Sigmoid colon (tissue), 6 donors: ENCODE measurements at regions not wholly inside any gene's neighbourhood (a gene's known extent, or its start where the extent isn't known, plus 50 kb on each side); places are given as distances from the start of the nearest gene placed in this dataset.

Experiments
- DNase-seq: peaks from one replicate; pipeline ENCODE4 v3.0.0-alpha.2; 2019
- H3K27ac ChIP-seq, 4 donors: fragments of 200-600 bp; sonication (generic); one replicate each; pipeline ENCODE4 v1.5.1; 2016 to 2019; ENCODE audit warnings: mild to moderate bottlenecking in 1 of 4
- H3K27me3 ChIP-seq, 3 donors: fragments of 200-600 bp; sonication (generic); one replicate each; pipeline ENCODE4 v1.5.1; 2019; ENCODE audit warnings: mild to moderate bottlenecking in 1 of 3
- H3K36me3 ChIP-seq, 4 donors: fragments of 200-600 bp; sonication (generic); one replicate each; pipeline ENCODE4 v1.5.1; 2016 to 2019
- H3K4me1 ChIP-seq, 4 donors: fragments of 200-600 bp; sonication (generic); one replicate each; pipeline ENCODE4 v1.5.1; 2017 to 2019
- H3K4me3 ChIP-seq, 4 donors: fragments of 200-600 bp; sonication (generic); one replicate each; pipeline ENCODE4 v1.5.1; 2017 to 2019; ENCODE audit warnings: mild to moderate bottlenecking in 2 of 4, moderate library complexity in 1 of 4
- H3K9me3 ChIP-seq, 4 donors: fragments of 200-600 bp in 3 of 4; sonication (generic) in 3 of 4; one replicate each; pipeline versions ENCODE4 v1.5.1 to v1.6.1; 2013 to 2019
- EP300 ChIP-seq, 4 donors: sonication (generic); formaldehyde crosslinking; IDR thresholded peaks; one replicate each; pipeline ENCODE4 v1.6.1; 2017; ENCODE audit warnings: antibody characterized with exemption in 4 of 4
- POLR2A ChIP-seq, 2 donors: fragments of 450-650 bp; IDR thresholded peaks; one replicate each; pipeline ENCODE4 v1.6.1; 2016; ENCODE audit warnings: antibody characterized with exemption in 2 of 2, mild to moderate bottlenecking in 2 of 2, moderate library complexity in 2 of 2
- POLR2AphosphoS5 ChIP-seq, 4 donors: sonication (generic); formaldehyde crosslinking; IDR thresholded peaks; one replicate each; pipeline ENCODE4 v1.6.1; 2017; ENCODE audit warnings: antibody characterized with exemption in 4 of 4
- WGBS, 2 donors: extraction: QIAGEN DNeasy Blood & Tissue Kit; methylation state at CpG; one replicate each; pipeline ENCODE4 v1.1.7; 2013; 5-methylcytosine and 5-hydroxymethylcytosine counted together
- intact Hi-C: fragments of 100-400 bp; cut with DNase I; formaldehyde crosslinking; loops from one replicate; pipeline ENCODE4 v1.15.1; 2023
- TF ChIP-seq, protein P1 (sequence below), 4 experiments: fragments of 450-650 bp in 3 of 4; fragments of 200-600 bp in 1 of 4; IDR thresholded peaks; one replicate each; pipeline ENCODE4 v1.5.1; 2016 to 2019; ENCODE audit warnings: antibody characterized with exemption in 4 of 4, mild to moderate bottlenecking in 3 of 4, moderate library complexity in 2 of 4
- donor health status: healthy with polysubstance abuse.
- donor health status: healthy.

DNA sequence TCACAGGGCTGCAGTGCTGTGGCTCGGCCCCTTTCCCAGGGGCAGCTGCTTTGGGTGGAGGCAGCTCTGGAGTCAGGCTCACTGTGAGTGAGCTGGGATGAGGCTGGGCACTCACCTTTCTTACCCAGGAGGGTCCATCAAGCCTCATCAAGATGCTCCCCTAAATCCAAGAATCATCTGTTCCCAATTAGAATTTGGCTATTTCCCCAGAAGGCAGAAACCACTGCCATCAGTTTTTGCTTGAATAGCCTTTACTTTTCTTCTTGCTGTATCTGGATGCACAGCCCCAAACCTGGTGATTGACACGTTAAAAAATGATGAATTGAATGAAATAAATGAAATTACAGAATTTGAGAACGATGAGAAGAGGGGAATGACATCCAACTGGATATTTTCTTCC lies 74.3 kb upstream of the LYZL1 start:
- intact Hi-C loops: no loop called here
- H3K36me3 ChIP-seq: no peaks in the 10 kb centered on the region
- no peak for TF ChIP-seq POLR2A (IDR thresholded peaks at IDR 0.05)
- TF ChIP-seq, protein P1, sequence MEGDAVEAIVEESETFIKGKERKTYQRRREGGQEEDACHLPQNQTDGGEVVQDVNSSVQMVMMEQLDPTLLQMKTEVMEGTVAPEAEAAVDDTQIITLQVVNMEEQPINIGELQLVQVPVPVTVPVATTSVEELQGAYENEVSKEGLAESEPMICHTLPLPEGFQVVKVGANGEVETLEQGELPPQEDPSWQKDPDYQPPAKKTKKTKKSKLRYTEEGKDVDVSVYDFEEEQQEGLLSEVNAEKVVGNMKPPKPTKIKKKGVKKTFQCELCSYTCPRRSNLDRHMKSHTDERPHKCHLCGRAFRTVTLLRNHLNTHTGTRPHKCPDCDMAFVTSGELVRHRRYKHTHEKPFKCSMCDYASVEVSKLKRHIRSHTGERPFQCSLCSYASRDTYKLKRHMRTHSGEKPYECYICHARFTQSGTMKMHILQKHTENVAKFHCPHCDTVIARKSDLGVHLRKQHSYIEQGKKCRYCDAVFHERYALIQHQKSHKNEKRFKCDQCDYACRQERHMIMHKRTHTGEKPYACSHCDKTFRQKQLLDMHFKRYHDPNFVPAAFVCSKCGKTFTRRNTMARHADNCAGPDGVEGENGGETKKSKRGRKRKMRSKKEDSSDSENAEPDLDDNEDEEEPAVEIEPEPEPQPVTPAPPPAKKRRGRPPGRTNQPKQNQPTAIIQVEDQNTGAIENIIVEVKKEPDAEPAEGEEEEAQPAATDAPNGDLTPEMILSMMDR (IDR thresholded peaks at IDR 0.05): no peak
- no peak for TF ChIP-seq EP300 (IDR thresholded peaks at IDR 0.05)
- TF ChIP-seq POLR2AphosphoS5 (IDR thresholded peaks at IDR 0.05): no peak

GRCh38 chr10:29217292-29217738 lies 71.6 kb upstream of the LYZL1 start:
- Histone ChIP-seq H3K36me3 (no peaks in the 10 kb centered on the region), H3K27ac (no peak overlapping the region), H3K4me1 (no peaks in the 10 kb centered on the region), H3K27me3 (no peaks in the 10 kb centered on the region), H3K4me3 (no peak overlapping the region), H3K9me3 (no peaks in the 10 kb centered on the region)
- intact Hi-C loops: no loop called here
- DNase-seq: no peak
- TF ChIP-seq, protein P1 (IDR thresholded peaks at IDR 0.05): no peak
- TF ChIP-seq POLR2AphosphoS5 (IDR thresholded peaks at IDR 0.05) (no peak), POLR2A (IDR thresholded peaks at IDR 0.05) (no peak), EP300 (IDR thresholded peaks at IDR 0.05) (no peak)
- WGBS, 2 donors: 85 to 89% methylated on average over 6 of the region's 6 CpGs

More for the DNA sequence above, 74.3 kb upstream of the LYZL1 start:
- DNase-seq: no peak
- Histone ChIP-seq H3K4me3 (no peak overlapping the region), H3K9me3 (peaks cover 0 to 7% (median 1%) of the 10 kb centered on the region in 4 donors), H3K27ac (no peak overlapping the region), H3K27me3 (no peaks in the 10 kb centered on the region), H3K4me1 (no peaks in the 10 kb centered on the region)
- 83 to 90% methylated on average over 3 of the region's 3 CpGs for WGBS, 2 donors

GRCh38 chr10:29223326-29223725 lies 65.5 kb upstream of the LYZL1 start:
- intact Hi-C loops: no loop called here
- Histone ChIP-seq H3K4me1 (no peaks in the 10 kb centered on the region), H3K36me3 (no peaks in the 10 kb centered on the region), H3K4me3 (no peak overlapping the region), H3K27ac (no peak overlapping the region), H3K27me3 (peaks cover 0 to 4% (median 0%) of the 10 kb centered on the region in 3 donors), H3K9me3 (no peaks in the 10 kb centered on the region)
- 77 to 88% methylated on average over 4 of the region's 4 CpGs for WGBS, 2 donors
- DNase-seq: no peak
- TF ChIP-seq, protein P1 (IDR thresholded peaks at IDR 0.05): no peak
- TF ChIP-seq POLR2AphosphoS5 (IDR thresholded peaks at IDR 0.05): no peak
- no peak for TF ChIP-seq POLR2A (IDR thresholded peaks at IDR 0.05)
- TF ChIP-seq EP300 (IDR thresholded peaks at IDR 0.05): no peak

DNA sequence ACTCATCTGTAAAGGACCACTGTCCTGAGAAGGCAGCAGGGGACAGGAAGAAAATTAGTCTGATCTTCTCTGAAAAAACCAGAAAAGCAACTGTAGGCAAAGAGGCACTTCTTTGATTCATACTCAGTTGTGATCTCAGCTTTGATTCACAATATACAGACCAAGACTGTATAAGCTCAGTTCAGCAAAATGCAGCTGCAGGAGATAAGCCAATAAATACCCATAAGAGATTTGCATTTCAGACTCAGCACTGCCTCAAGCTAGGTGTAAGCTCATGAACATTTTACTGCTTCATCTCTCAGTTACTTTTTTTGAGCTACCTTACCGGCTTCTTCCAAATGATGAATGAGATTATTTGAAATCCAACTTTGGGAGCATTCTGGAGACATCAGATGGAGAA lies 64.2 kb upstream of the LYZL1 start:
- Histone ChIP-seq H3K4me3 (no peak overlapping the region), H3K27ac (no peak overlapping the region), H3K36me3 (no peaks in the 10 kb centered on the region), H3K27me3 (peaks cover 0 to 4% (median 0%) of the 10 kb centered on the region in 3 donors), H3K4me1 (no peaks in the 10 kb centered on the region), H3K9me3 (no peaks in the 10 kb centered on the region)
- intact Hi-C loops: no loop called here
- TF ChIP-seq, protein P1 (IDR thresholded peaks at IDR 0.05): no peak
- DNase-seq: no peak
- WGBS, 2 donors: 73 to 92% methylated on average over 1 of the region's 1 CpG

- no peak for TF ChIP-seq EP300 (IDR thresholded peaks at IDR 0.05)
- no peak for TF ChIP-seq POLR2AphosphoS5 (IDR thresholded peaks at IDR 0.05)
- TF ChIP-seq, protein P1 (IDR thresholded peaks at IDR 0.05): no peak
- no peak for TF ChIP-seq POLR2A (IDR thresholded peaks at IDR 0.05)
- whole genome bisulfite sequencing, 2 donors: 46 to 73% methylated on average over 2 of the region's 2 CpGs
- Histone ChIP-seq H3K27me3 (peaks cover 0 to 4% (median 0%) of the 10 kb centered on the region in 3 donors), H3K4me1 (no peaks in the 10 kb centered on the region), H3K4me3 (no peak overlapping the region), H3K36me3 (no peaks in the 10 kb centered on the region), H3K27ac (no peak overlapping the region), H3K9me3 (no peaks in the 10 kb centered on the region)
- intact Hi-C loops: no loop called here
- no peak for DNase-seq
These were observed 61.7 kb upstream of the LYZL1 start for GRCh38 chr10:29227201-29227600.
